A673 (cell line): ENCODE measurements at regions not wholly inside any gene's neighbourhood (a gene's known extent, or its start where the extent isn't known, plus 50 kb on each side); places are given as distances from the start of the nearest gene placed in this dataset.

Source experiments
- CTCF ChIP-seq: fragments of 300-800, 200-600 bp; sonication (generic); conservative IDR thresholded peaks from 2 replicates; pipeline ENCODE4 v1.5.1; 2017; ENCODE audit warnings: low read depth, mild to moderate bottlenecking, antibody characterized with exemption, low read length, moderate library complexity, mixed read lengths
- EZH2 ChIP-seq: fragments of 200-600 bp; sonication (generic); IDR thresholded peaks from 2 replicates; pipeline ENCODE4 v1.6.1; 2017; ENCODE audit warnings: borderline replicate concordance, low read depth, mild to moderate bottlenecking, mixed read lengths, antibody characterized with exemption, low read length; ENCODE audit not compliant: poor library complexity, severe bottlenecking

GRCh38 chr13:42383025-42383424 lies 111.1 kb downstream of the AKAP11 start:
- no peak for TF ChIP-seq CTCF
- no peak for TF ChIP-seq EZH2
